Liver (tissue), 8 donors: ENCODE measurements at regions not wholly inside any gene's neighbourhood (a gene's known extent, or its start where the extent isn't known, plus 50 kb on each side); places are given as distances from the start of the nearest gene placed in this dataset.

Experiments
- DNase-seq: peaks from one replicate; pipeline ENCODE4 v3.0.0-alpha.2; 2017; ENCODE audit warnings: low spot score
- H3K27ac ChIP-seq, 2 donors: one replicate each; pipeline ENCODE4 v1.7.0; 2013; ENCODE audit warnings: inconsistent platforms in 2 of 2, low read length in 2 of 2, control low read depth in 1 of 2, low read depth in 1 of 2, mild to moderate bottlenecking in 1 of 2
- H3K27me3 ChIP-seq, 4 donors: one replicate each; pipeline versions ENCODE4 v1.6.1 to v1.7.0; 2013; ENCODE audit warnings: low read length in 3 of 4, inconsistent platforms in 1 of 4, mild to moderate bottlenecking in 1 of 4, moderate library complexity in 1 of 4; ENCODE audit not compliant: control insufficient read depth in 4 of 4, insufficient read depth in 4 of 4
- H3K36me3 ChIP-seq, 4 donors: one replicate each; pipeline versions ENCODE4 v1.6.1 to v1.7.0; 2013; ENCODE audit warnings: low read length in 3 of 4, mild to moderate bottlenecking in 3 of 4, low read depth in 1 of 4, moderate library complexity in 1 of 4; ENCODE audit not compliant: control insufficient read depth in 4 of 4, insufficient read depth in 3 of 4
- H3K4me1 ChIP-seq, 4 donors: one replicate each; pipeline versions ENCODE4 v1.6.1 to v1.7.0; 2013; ENCODE audit warnings: low read length in 3 of 4, mild to moderate bottlenecking in 3 of 4, moderate library complexity in 1 of 4; ENCODE audit not compliant: control insufficient read depth in 4 of 4, insufficient read depth in 4 of 4
- H3K4me3 ChIP-seq, 3 donors: one replicate each; pipeline versions ENCODE4 v1.6.1 to v1.7.0; 2013; ENCODE audit warnings: low read length in 3 of 3, control low read depth in 1 of 3, low read depth in 1 of 3, mild to moderate bottlenecking in 1 of 3
- H3K9ac ChIP-seq, 2 donors: one replicate each; pipeline ENCODE4 v1.7.0; 2013; ENCODE audit warnings: low read length in 2 of 2, mild to moderate bottlenecking in 2 of 2, moderate library complexity in 2 of 2, control low read depth in 1 of 2, low read depth in 1 of 2
- H3K9me3 ChIP-seq, 4 donors: one replicate each; pipeline versions ENCODE4 v1.6.1 to v1.7.0; 2013; ENCODE audit warnings: low read length in 3 of 4; ENCODE audit not compliant: control insufficient read depth in 4 of 4
- CTCF ChIP-seq: fragments of 150-350 bp; IDR thresholded peaks from 2 replicates; pipeline ENCODE4 v1.5.1; 2017; ENCODE audit warnings: improper control_type of control experiment, low read depth, low read length; ENCODE audit not compliant: missing input control
- EGR1 ChIP-seq, 2 donors: IDR thresholded peaks; 2 replicates each; pipeline ENCODE4 v1.6.1; 2016 to 2018; ENCODE audit warnings: antibody characterized with exemption in 2 of 2, low read depth in 2 of 2
- FOXA2 ChIP-seq: IDR thresholded peaks from 2 replicates; pipeline ENCODE4 v1.6.1; 2016; ENCODE audit warnings: antibody characterized with exemption
- GABPA ChIP-seq, 2 donors: IDR thresholded peaks in 1 of 2; conservative IDR thresholded peaks in 1 of 2; 2 replicates each; pipeline ENCODE4 v1.6.1; 2016; ENCODE audit warnings: antibody characterized with exemption in 2 of 2, mild to moderate bottlenecking in 1 of 2, moderate library complexity in 1 of 2
- HNF4A ChIP-seq, 2 donors: conservative IDR thresholded peaks; 2 replicates each; pipeline ENCODE4 v1.6.1; 2016; ENCODE audit warnings: antibody characterized with exemption in 2 of 2, mild to moderate bottlenecking in 2 of 2
- HNF4G ChIP-seq: IDR thresholded peaks from 2 replicates; pipeline ENCODE4 v1.6.1; 2016; ENCODE audit warnings: antibody characterized with exemption
- NR2F2 ChIP-seq: IDR thresholded peaks from 2 replicates; pipeline ENCODE4 v1.6.1; 2016; ENCODE audit warnings: antibody characterized with exemption
- RAD21 ChIP-seq, 2 donors: IDR thresholded peaks; 2 replicates each; pipeline ENCODE4 v1.6.1; 2016; ENCODE audit warnings: antibody characterized with exemption in 2 of 2, mild to moderate bottlenecking in 2 of 2
- RXRA ChIP-seq, 2 donors: IDR thresholded peaks; 2 replicates each; pipeline ENCODE4 v1.6.1; 2017 to 2018; ENCODE audit warnings: antibody characterized with exemption in 2 of 2, mild to moderate bottlenecking in 1 of 2
- SP1 ChIP-seq: IDR thresholded peaks from 2 replicates; pipeline ENCODE4 v1.6.1; 2018; ENCODE audit warnings: antibody characterized with exemption, mild to moderate bottlenecking
- TAF1 ChIP-seq: conservative IDR thresholded peaks from 2 replicates; pipeline ENCODE4 v1.6.1; 2016; ENCODE audit warnings: antibody characterized with exemption, mild to moderate bottlenecking
- ZBTB33 ChIP-seq: IDR thresholded peaks from 2 replicates; pipeline ENCODE4 v1.6.1; 2016; ENCODE audit warnings: antibody characterized with exemption
- WGBS: extraction: QIAGEN DNeasy Blood & Tissue Kit; methylation state at CpG from one replicate; pipeline ENCODE4 v1.1.7; 2013; 5-methylcytosine and 5-hydroxymethylcytosine counted together
- TF ChIP-seq, protein P1 (sequence below): IDR thresholded peaks from 2 replicates; pipeline ENCODE4 v1.6.1; 2016; ENCODE audit warnings: antibody characterized with exemption
- donor health status: healthy.
- donor health status: healthy.
- donor health status: healthy.
- donor health status: healthy.
- donor health status: healthy.

DNA sequence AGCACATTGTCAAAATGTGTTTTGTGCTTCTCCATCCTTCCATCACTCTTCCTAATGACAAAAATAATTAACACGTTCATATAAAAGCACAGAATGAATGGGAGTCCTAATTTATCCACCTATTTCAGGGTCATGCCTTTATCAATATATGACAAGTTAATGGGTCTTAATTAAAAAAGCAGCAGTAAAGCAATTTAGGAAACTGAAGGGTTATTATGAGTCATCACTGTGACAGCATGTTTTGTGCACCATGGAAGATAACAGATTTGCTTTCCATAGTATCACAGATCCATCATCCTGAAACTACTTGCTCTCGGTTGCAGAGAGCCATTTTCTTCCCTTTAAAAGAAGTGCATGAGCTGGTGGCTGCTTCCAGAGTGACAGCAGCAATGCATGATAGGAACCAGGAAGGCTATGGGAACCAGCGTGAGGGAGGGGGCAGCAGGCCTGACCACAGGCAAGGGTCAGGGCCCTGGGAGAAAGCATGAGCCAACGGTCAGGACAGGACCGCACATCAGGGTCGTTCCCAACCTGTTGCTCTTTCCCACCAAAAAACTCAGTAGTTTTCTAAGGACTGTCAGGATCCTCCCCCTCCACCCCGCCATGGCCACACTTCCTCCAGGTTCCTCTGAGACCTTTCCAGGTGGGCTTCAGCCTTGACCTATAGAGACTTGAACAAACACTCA lies 784.1 kb downstream of the UQCRFS1 start:
- DNase-seq = no peak
- no peaks in the 10 kb centered on the region for H3K4me1 ChIP-seq
- peaks cover 0 to 6% (median 0%) of the 10 kb centered on the region in 4 donors for H3K27me3 ChIP-seq
- no peak overlapping the region for H3K9ac ChIP-seq
- no peaks in the 10 kb centered on the region for H3K36me3 ChIP-seq
- no peaks in the 10 kb centered on the region for H3K9me3 ChIP-seq
- 75% methylated on average over 7 of the region's 7 CpGs for WGBS
- no peak for TF ChIP-seq SP1
- TF ChIP-seq ZBTB33 = no peak
- no peak for TF ChIP-seq NR2F2
- no peak for TF ChIP-seq HNF4A (conservative IDR thresholded peaks at IDR 0.05)
- no peak for TF ChIP-seq RXRA (IDR thresholded peaks at IDR 0.05)
- TF ChIP-seq RAD21 (IDR thresholded peaks at IDR 0.05) = no peak
- no peak overlapping the region for H3K27ac ChIP-seq
- H3K4me3 ChIP-seq = no peak overlapping the region

DNA sequence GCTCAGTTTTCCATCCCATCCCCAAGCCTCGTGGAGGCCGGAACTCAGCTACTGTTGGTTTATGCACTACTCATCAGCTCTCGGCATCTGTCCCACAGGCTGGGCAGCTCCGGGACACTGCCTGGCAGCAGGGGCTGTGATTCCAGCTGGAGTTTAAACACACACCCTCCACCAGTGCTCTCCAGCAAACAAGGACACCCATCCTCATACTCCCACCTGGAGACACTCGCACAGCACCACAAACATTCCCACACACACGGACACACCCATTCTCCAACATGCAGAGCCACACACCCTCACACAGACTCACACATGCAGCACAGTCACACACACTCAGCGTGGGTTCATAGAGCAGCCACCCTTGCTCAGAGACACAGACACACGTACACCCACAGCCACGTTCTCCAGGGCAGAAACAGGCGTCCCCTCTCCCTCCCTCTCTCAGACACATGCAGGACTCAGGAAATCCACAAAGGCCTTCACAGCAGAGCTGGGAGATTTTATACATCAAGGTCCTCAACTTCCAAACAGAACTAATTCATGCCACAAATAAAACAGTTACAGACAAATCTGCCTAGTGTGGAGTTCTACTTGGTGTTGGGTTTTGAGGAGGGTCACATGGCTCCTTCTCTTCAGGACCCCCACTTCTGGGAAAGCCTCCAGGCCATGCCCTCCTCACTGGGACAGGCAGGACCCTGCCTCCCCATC lies 785.4 kb downstream of the UQCRFS1 start:
- Histone ChIP-seq H3K27ac (no peak overlapping the region), H3K4me3 (no peak overlapping the region), H3K9ac (no peak overlapping the region), H3K27me3 (peaks cover 0 to 6% (median 0%) of the 10 kb centered on the region in 4 donors), H3K36me3 (no peaks in the 10 kb centered on the region), H3K9me3 (no peaks in the 10 kb centered on the region), H3K4me1 (no peaks in the 10 kb centered on the region)
- no peak for TF ChIP-seq EGR1 (IDR thresholded peaks at IDR 0.05; ENCODE audit: low read depth in 2 of 2)
- TF ChIP-seq HNF4G = no peak
- no peak for TF ChIP-seq CTCF
- TF ChIP-seq TAF1 = no peak
- TF ChIP-seq FOXA2 = no peak
- TF ChIP-seq ZBTB33 = no peak
- TF ChIP-seq, protein P1, sequence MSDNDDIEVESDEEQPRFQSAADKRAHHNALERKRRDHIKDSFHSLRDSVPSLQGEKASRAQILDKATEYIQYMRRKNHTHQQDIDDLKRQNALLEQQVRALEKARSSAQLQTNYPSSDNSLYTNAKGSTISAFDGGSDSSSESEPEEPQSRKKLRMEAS = no peak
- TF ChIP-seq SP1 = no peak
- no peak for TF ChIP-seq GABPA (IDR thresholded peaks at IDR 0.05 in 1 of 2, conservative IDR thresholded peaks at IDR 0.05 in 1 of 2)
- no peak for DNase-seq
- 67% methylated on average over 10 of the region's 10 CpGs for WGBS
